A549 (cell line): ENCODE measurements at regions not wholly inside any gene's neighbourhood (a gene's known extent, or its start where the extent isn't known, plus 50 kb on each side); places are given as distances from the start of the nearest gene placed in this dataset.
A peak's percentile ranks its signal among the peaks of the same experiment; 100 is the strongest.

Experiments used
- ATAC-seq, 2 experiments: fragments of 200-7000 bp in 1 of 2; fragments of >200 bp in 1 of 2; cut with Nextera tagmentation in 1 of 2; cut with Tn5 transposase in 1 of 2; 3 replicates each; pipeline versions ENCODE4 v1.8.0 to v1.9.1; 2018 to 2020; ENCODE audit warnings: mild to moderate bottlenecking in 1 of 2, moderate library complexity in 1 of 2
- CTCF ChIA-PET: fragments of 300-600 bp; sonication (Branson Sonifier 250); formaldehyde crosslinking; extraction: SDS; loops from one replicate; lab custom pipeline; 2021; ENCODE audit warnings: antibody characterized with exemption, inconsistent platforms; lab: Yijun Ruan, JAX
- POLR2A ChIA-PET: fragments of 350-600 bp; formaldehyde crosslinking; extraction: SDS; loops from one replicate; lab custom pipeline; 2021; ENCODE audit warnings: antibody characterized with exemption, inconsistent platforms; lab: Yijun Ruan, JAX
- DNase-seq, 2 experiments: peaks; one replicate each; pipeline versions ENCODE4 v3.0.0 to v3.0.0-alpha.2; 2011 to 2016; ENCODE audit warnings: low read depth in 1 of 2, low spot score in 1 of 2
- FAIRE-seq: peaks from 2 replicates; lab custom pipeline; 2011; peaks lifted over from hg19 to GRCh38; lab: Jason Lieb, UNC
- H3K27ac ChIP-seq, 2 experiments: fragments of >200 bp; sonication (Bioruptor Twin); formaldehyde crosslinking; 3 replicates each; pipeline ENCODE4 v1.5.1; 2016 to 2017
- H3K4me1 ChIP-seq: fragments of >200 bp; sonication (Bioruptor Twin); formaldehyde crosslinking; 3 replicates; pipeline ENCODE4 v1.6.1; 2016
- H3K4me2 ChIP-seq: fragments of >200 bp; sonication (Bioruptor Twin); formaldehyde crosslinking; 3 replicates; pipeline ENCODE4 v1.6.1; 2016
- H3K4me3 ChIP-seq: fragments of >200 bp; sonication (Bioruptor Twin); formaldehyde crosslinking; 3 replicates; pipeline ENCODE4 v1.5.1; 2016
- H3K9me3 ChIP-seq: fragments of >200 bp; sonication (Bioruptor Twin); formaldehyde crosslinking; 3 replicates; pipeline ENCODE4 v1.6.1; 2016
- BHLHE40 ChIP-seq: IDR thresholded peaks from 2 replicates; pipeline ENCODE4 v1.6.1; 2012; ENCODE audit warnings: low read depth, low read length, inconsistent platforms
- CBX8 ChIP-seq: fragments of 200-600 bp; sonication (generic); IDR thresholded peaks from 2 replicates; pipeline ENCODE4 v1.6.1; 2016
- E2F6 ChIP-seq: IDR thresholded peaks from 2 replicates; pipeline ENCODE4 v1.6.1; 2012; ENCODE audit warnings: low read depth, borderline replicate concordance
- EHMT2 ChIP-seq: fragments of 200-600 bp; sonication (generic); IDR thresholded peaks from 2 replicates; pipeline ENCODE4 v1.6.1; 2016; ENCODE audit warnings: antibody characterized with exemption, low read depth, mild to moderate bottlenecking, moderate library complexity
- EP300 ChIP-seq, 2 experiments: fragments of >200 bp; sonication (Bioruptor Twin); formaldehyde crosslinking; IDR thresholded peaks; 2 replicates in 1 of 2; 3 replicates in 1 of 2; pipeline ENCODE4 v1.6.1; 2016 to 2017
- FOSB ChIP-seq: fragments of 250-450 bp; sonication (Bioruptor Pico); IDR thresholded peaks from 2 replicates; pipeline ENCODE4 v1.5.0; 2020; ENCODE audit warnings: mild to moderate bottlenecking, moderate library complexity
- GATA3 ChIP-seq: IDR thresholded peaks from 2 replicates; pipeline ENCODE4 v1.6.1; 2012; ENCODE audit warnings: borderline replicate concordance
- HDAC2 ChIP-seq: fragments of 200-600 bp; sonication (generic); IDR thresholded peaks from 2 replicates; pipeline ENCODE4 v1.6.1; 2016
- HES2 ChIP-seq: fragments of >200 bp; sonication (Bioruptor Twin); formaldehyde crosslinking; IDR thresholded peaks from 2 replicates; pipeline ENCODE4 v1.6.1; 2016
- HOXB5 ChIP-seq: fragments of 250-450 bp; sonication (Bioruptor Pico); IDR thresholded peaks from 2 replicates; pipeline ENCODE4 v1.5.0; 2020; ENCODE audit warnings: mild to moderate bottlenecking, moderate library complexity
- NFE2L2 ChIP-seq: fragments of 150-350 bp; conservative IDR thresholded peaks from 2 replicates; pipeline ENCODE4 v1.6.1; 2014; ENCODE audit warnings: low read length
- PBX3 ChIP-seq: IDR thresholded peaks from 2 replicates; pipeline ENCODE4 v1.6.1; 2012
- PHF8 ChIP-seq: fragments of 200-600 bp; sonication (generic); IDR thresholded peaks from 2 replicates; pipeline ENCODE4 v1.6.1; 2016; ENCODE audit warnings: low read depth, mild to moderate bottlenecking, antibody characterized with exemption, moderate library complexity, borderline replicate concordance
- RCOR1 ChIP-seq: fragments of 150-350 bp; IDR thresholded peaks from 2 replicates; pipeline ENCODE4 v1.6.1; 2014; ENCODE audit warnings: antibody characterized with exemption, low read length, low read depth
- REST ChIP-seq: fragments of 200-600 bp; sonication (generic); IDR thresholded peaks from 2 replicates; pipeline ENCODE4 v1.6.1; 2016; ENCODE audit warnings: antibody characterized with exemption, mild to moderate bottlenecking, moderate library complexity
- USF2 ChIP-seq: fragments of 450-650 bp; IDR thresholded peaks from 2 replicates; pipeline ENCODE4 v1.6.1; 2014; ENCODE audit warnings: antibody characterized with exemption
- WGBS: methylation state at CpG from one replicate; pipeline ENCODE4 v1.1.6; 2017; ENCODE audit errors: missing lambda C conversion rate; 5-methylcytosine and 5-hydroxymethylcytosine counted together

GRCh38 chr17:36707904-36708303 is 106.5 kb downstream of the MRM1 start:
- Histone ChIP-seq H3K9me3 (no peaks in the 10 kb centered on the region), H3K4me2 (no peak overlapping the region), H3K4me1 (no peaks in the 10 kb centered on the region), H3K27ac (no peak overlapping the region), H3K4me3 (no peak overlapping the region)
- FAIRE-seq (no peak), DNase-seq (no peak), ATAC-seq (no peak)
- CTCF ChIA-PET: interaction anchor here (0.7 to 7.0 kb wide), 4 partner anchors 14 to 469 kb away, joined by 3 to 45 read pairs (median 34); no protein-coding TSS in a partner anchor
- WGBS: 59% methylated on average over 3 of the region's 3 CpGs
- TF ChIP-seq HDAC2: no peak
- no peak for TF ChIP-seq E2F6
- TF ChIP-seq PHF8: no peak
- no peak for TF ChIP-seq HES2
- TF ChIP-seq BHLHE40: no peak
- no peak for TF ChIP-seq EHMT2
- POLR2A ChIA-PET: no interaction called here

- no peak for FAIRE-seq
- POLR2A ChIA-PET: no interaction called here
Measured at GRCh38 chr17:36714789-36715188, 113.4 kb downstream of the MRM1 start.

GRCh38 chr17:36715951-36716350 is 114.6 kb downstream of the MRM1 start:
- FAIRE-seq: no peak
- CTCF ChIA-PET: interaction anchor here (0.6 to 1.8 kb wide), 3 partner anchors 9 to 287 kb away, joined by 3 to 7 read pairs (median 4); no protein-coding TSS in a partner anchor
- 55% methylated on average over 7 of the region's 7 CpGs for WGBS
- no peaks in the 10 kb centered on the region for H3K4me1 ChIP-seq
- H3K27ac ChIP-seq: no peak overlapping the region
- no peak overlapping the region for H3K4me2 ChIP-seq
- TF ChIP-seq REST (no peak), CBX8 (no peak), NFE2L2 (no peak), EP300 (IDR thresholded peaks at IDR 0.05) (no peak), GATA3 (no peak)
- TF ChIP-seq, all 56 proteins: peak for 0
- ATAC-seq: no peak
- POLR2A ChIA-PET: no interaction called here
- H3K4me3 ChIP-seq: no peak overlapping the region
- no peaks in the 10 kb centered on the region for H3K9me3 ChIP-seq
- DNase-seq: no peak

More at GRCh38 chr17:36714789-36715188, 113.4 kb downstream of the MRM1 start:
- 58% methylated on average over 6 of the region's 6 CpGs for WGBS
- DNase-seq (no peak), ATAC-seq (no peak)
- no peak overlapping the region for H3K27ac ChIP-seq
- TF ChIP-seq FOSB (CRISPR knock-in tag): no peak
- no peak for TF ChIP-seq HOXB5 (CRISPR knock-in tag)
- no peak for TF ChIP-seq PBX3
- TF ChIP-seq RCOR1: no peak
- TF ChIP-seq USF2: peak; percentile 78
- CTCF ChIA-PET: no interaction called here
- no peak overlapping the region for H3K4me2 ChIP-seq
- no peaks in the 10 kb centered on the region for H3K4me1 ChIP-seq
- H3K4me3 ChIP-seq: no peak overlapping the region
- no peaks in the 10 kb centered on the region for H3K9me3 ChIP-seq
